Ectodermal cell (in vitro differentiated cells): ENCODE measurements at regions not wholly inside any gene's neighbourhood (a gene's known extent, or its start where the extent isn't known, plus 50 kb on each side); places are given as distances from the start of the nearest gene placed in this dataset.

ENCODE experiments used
- H3K27ac ChIP-seq: 2 replicates; pipeline ENCODE4 v1.7.0; 2013; ENCODE audit warnings: mild to moderate bottlenecking, low read depth, low read length; ENCODE audit not compliant: insufficient read depth, poor library complexity, severe bottlenecking
- H3K27me3 ChIP-seq: 2 replicates; pipeline ENCODE4 v1.7.0; 2013; ENCODE audit warnings: mild to moderate bottlenecking, low read length; ENCODE audit not compliant: insufficient read depth, control insufficient read depth, poor library complexity, severe bottlenecking
- H3K36me3 ChIP-seq: one replicate; pipeline ENCODE4 v1.7.0; 2013; ENCODE audit warnings: low read length; ENCODE audit not compliant: control insufficient read depth, insufficient read depth
- H3K4me1 ChIP-seq: one replicate; pipeline ENCODE4 v1.7.0; 2013; ENCODE audit warnings: low read length; ENCODE audit not compliant: control insufficient read depth, insufficient read depth
- H3K4me3 ChIP-seq: 2 replicates; pipeline ENCODE4 v1.7.0; 2013; ENCODE audit warnings: low read depth, low read length, control low read depth; ENCODE audit not compliant: insufficient read depth
- H3K9me3 ChIP-seq: 2 replicates; pipeline ENCODE4 v1.7.0; 2013; ENCODE audit warnings: mild to moderate bottlenecking, low read length, moderate library complexity; ENCODE audit not compliant: control insufficient read depth
- WGBS, 2 experiments: methylation state at CpG; one replicate each; pipeline ENCODE4 v1.1.7; 2013; ENCODE audit warnings: missing lambda C conversion rate in 2 of 2; 5-methylcytosine and 5-hydroxymethylcytosine counted together

- H3K36me3 ChIP-seq, result no peaks in the 10 kb centered on the region
- 67 to 92% methylated on average over 1 of the region's 1 CpG for WGBS, 2 experiments
- H3K27ac ChIP-seq, result no peak overlapping the region
- no peaks in the 10 kb centered on the region for H3K9me3 ChIP-seq
- no peaks in the 10 kb centered on the region for H3K4me1 ChIP-seq
- no peak overlapping the region for H3K4me3 ChIP-seq
- H3K27me3 ChIP-seq, result no peaks in the 10 kb centered on the region
Observed at GRCh38 chr2:66814916-66815315, 380.0 kb downstream of the MEIS1 start.

- no peaks in the 10 kb centered on the region for H3K36me3 ChIP-seq
- no peaks in the 10 kb centered on the region for H3K27me3 ChIP-seq
- no peaks in the 10 kb centered on the region for H3K4me1 ChIP-seq
- WGBS, 2 experiments, result 91 to 94% methylated on average over 4 of the region's 4 CpGs
- H3K27ac ChIP-seq, result no peak overlapping the region
- H3K4me3 ChIP-seq, result no peak overlapping the region
- H3K9me3 ChIP-seq, result no peaks in the 10 kb centered on the region
Observed at GRCh38 chr2:66815886-66816285, 381.0 kb downstream of the MEIS1 start.

- WGBS, 2 experiments, result 93 to 95% methylated on average over 4 of the region's 4 CpGs
Observed at GRCh38 chr2:66821168-66821567, 386.2 kb downstream of the MEIS1 start.

DNA sequence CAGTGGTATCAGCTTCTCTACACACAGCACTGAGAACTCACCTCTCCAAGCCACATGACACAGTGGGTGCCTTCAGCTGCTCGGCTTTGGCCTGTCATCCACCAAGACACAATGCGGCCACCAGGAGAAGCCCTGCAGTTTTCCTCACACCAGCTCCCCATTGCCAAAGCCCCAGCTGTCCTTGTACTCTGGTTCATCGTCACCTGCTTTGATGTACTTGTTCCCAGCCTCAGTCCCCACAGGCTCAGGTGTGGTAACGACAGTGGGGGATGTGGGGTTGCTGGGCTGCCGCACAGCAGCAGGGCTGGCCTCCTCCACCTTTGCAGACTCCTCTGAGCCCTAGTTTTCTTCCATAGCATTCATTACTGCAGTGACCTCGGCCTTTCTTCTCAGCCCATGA is 387.3 kb downstream of the MEIS1 start:
- WGBS, 2 experiments, result 91 to 92% methylated on average over 6 of the region's 6 CpGs
- no peaks in the 10 kb centered on the region for H3K9me3 ChIP-seq
- H3K36me3 ChIP-seq, result no peaks in the 10 kb centered on the region
- no peaks in the 10 kb centered on the region for H3K4me1 ChIP-seq
- no peaks in the 10 kb centered on the region for H3K27me3 ChIP-seq
- H3K27ac ChIP-seq, result no peak overlapping the region
- no peak overlapping the region for H3K4me3 ChIP-seq

More at GRCh38 chr2:66821168-66821567, 386.2 kb downstream of the MEIS1 start:
- Histone ChIP-seq H3K27me3 (no peaks in the 10 kb centered on the region), H3K4me1 (no peaks in the 10 kb centered on the region), H3K36me3 (no peaks in the 10 kb centered on the region), H3K4me3 (no peak overlapping the region), H3K9me3 (no peaks in the 10 kb centered on the region), H3K27ac (no peak overlapping the region)

- Histone ChIP-seq H3K4me3 (no peak overlapping the region), H3K36me3 (no peaks in the 10 kb centered on the region), H3K9me3 (no peaks in the 10 kb centered on the region), H3K27ac (no peak overlapping the region), H3K4me1 (no peaks in the 10 kb centered on the region), H3K27me3 (no peaks in the 10 kb centered on the region)
- WGBS, 2 experiments, result 85 to 89% methylated on average over 3 of the region's 3 CpGs
Observed at GRCh38 chr2:66824926-66825325, 390.0 kb downstream of the MEIS1 start.

DNA sequence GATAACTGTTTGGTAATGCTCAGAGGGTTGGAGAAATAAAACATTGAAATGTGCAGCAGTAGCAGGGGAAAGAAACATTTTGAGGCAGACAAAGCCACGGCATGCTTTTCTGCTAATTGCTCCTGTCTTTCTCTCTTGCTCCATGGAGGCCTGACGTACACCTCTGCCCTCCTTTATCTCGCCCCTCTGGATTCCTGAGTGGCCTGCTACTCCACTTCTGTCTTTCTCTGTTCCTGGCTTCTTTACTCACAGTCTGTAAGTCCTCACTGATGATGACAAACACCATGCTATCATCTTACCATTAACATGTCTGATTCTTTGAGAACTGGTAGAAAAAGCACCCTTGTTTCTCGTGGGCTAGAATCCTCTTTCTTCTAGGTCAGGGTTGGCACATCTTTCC is 392.9 kb downstream of the MEIS1 start:
- Histone ChIP-seq H3K27me3 (no peaks in the 10 kb centered on the region), H3K9me3 (no peaks in the 10 kb centered on the region), H3K36me3 (no peaks in the 10 kb centered on the region), H3K4me1 (no peaks in the 10 kb centered on the region), H3K27ac (no peak overlapping the region), H3K4me3 (no peak overlapping the region)
- 60 to 66% methylated on average over 4 of the region's 4 CpGs for WGBS, 2 experiments

DNA sequence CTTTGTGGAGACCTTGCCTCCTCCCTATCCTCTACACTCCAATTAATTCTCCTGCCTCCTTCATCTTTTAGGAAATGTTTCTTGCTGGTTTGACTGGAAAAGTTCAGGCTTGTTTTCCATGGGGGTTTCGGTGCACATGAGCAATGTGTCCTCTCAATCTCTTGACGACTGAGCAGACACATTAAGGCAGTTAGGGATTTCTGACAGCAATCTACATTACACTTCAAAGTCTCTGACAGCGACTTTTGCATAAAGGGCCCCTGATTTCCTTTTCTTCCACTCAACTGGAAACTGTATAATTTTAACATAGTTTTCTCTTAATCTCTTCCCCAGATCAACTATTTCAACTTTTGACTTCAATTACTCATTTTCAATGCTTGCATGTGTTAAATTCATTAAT is 394.0 kb downstream of the MEIS1 start:
- Histone ChIP-seq H3K27me3 (no peaks in the 10 kb centered on the region), H3K9me3 (no peaks in the 10 kb centered on the region), H3K27ac (no peak overlapping the region), H3K36me3 (no peaks in the 10 kb centered on the region), H3K4me1 (no peaks in the 10 kb centered on the region), H3K4me3 (no peak overlapping the region)
- WGBS, 2 experiments, result 90 to 92% methylated on average over 3 of the region's 3 CpGs

- 76 to 78% methylated on average over 3 of the region's 3 CpGs for WGBS, 2 experiments
- no peaks in the 10 kb centered on the region for H3K9me3 ChIP-seq
Observed at GRCh38 chr2:66830881-66831280, 396.0 kb downstream of the MEIS1 start.

GRCh38 chr2:66832646-66833435 is 397.9 kb downstream of the MEIS1 start:
- no peaks in the 10 kb centered on the region for H3K36me3 ChIP-seq
- H3K4me1 ChIP-seq, result no peaks in the 10 kb centered on the region
- no peak overlapping the region for H3K27ac ChIP-seq
- no peak overlapping the region for H3K4me3 ChIP-seq
- no peaks in the 10 kb centered on the region for H3K9me3 ChIP-seq
- no peaks in the 10 kb centered on the region for H3K27me3 ChIP-seq
- WGBS, 2 experiments, result 91 to 96% methylated on average over 4 of the region's 4 CpGs

More at GRCh38 chr2:66830881-66831280, 396.0 kb downstream of the MEIS1 start:
- Histone ChIP-seq H3K27me3 (no peaks in the 10 kb centered on the region), H3K36me3 (no peaks in the 10 kb centered on the region), H3K4me3 (no peak overlapping the region), H3K27ac (no peak overlapping the region), H3K4me1 (no peaks in the 10 kb centered on the region)

DNA sequence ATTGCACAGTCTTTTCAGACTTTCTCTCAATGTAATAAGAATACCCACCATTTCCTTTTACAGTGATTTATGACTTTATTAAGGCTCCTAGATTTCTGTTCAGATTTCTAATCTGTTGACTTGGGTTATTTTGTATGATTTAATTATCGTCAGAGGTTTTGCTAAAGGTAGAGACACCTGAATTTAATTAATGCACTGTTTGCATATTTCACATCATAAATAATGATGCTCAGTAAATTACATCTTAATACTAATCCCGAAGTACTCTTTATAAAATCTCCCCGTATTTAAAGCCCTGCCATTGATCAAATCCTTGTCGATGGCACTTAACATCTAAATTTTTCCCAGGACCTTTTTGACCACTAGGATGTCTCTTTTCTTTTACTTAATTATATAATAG is 399.9 kb downstream of the MEIS1 start:
- Histone ChIP-seq H3K4me3 (no peak overlapping the region), H3K27ac (no peak overlapping the region), H3K9me3 (no peaks in the 10 kb centered on the region), H3K4me1 (no peaks in the 10 kb centered on the region), H3K36me3 (no peaks in the 10 kb centered on the region), H3K27me3 (no peaks in the 10 kb centered on the region)
- 98% methylated on average over 3 of the region's 4 CpGs for WGBS, 2 experiments
